ENCODE measurements at regions not wholly inside any gene's neighbourhood (a gene's known extent, or its start where the extent isn't known, plus 50 kb on each side); places are given as distances from the start of the nearest gene placed in this dataset.
"Not testable (repeated sequence)": the region's sequence is repeated elsewhere in the genome, so short reads cannot be mapped to it uniquely, and the experiment has no call there.

DNA sequence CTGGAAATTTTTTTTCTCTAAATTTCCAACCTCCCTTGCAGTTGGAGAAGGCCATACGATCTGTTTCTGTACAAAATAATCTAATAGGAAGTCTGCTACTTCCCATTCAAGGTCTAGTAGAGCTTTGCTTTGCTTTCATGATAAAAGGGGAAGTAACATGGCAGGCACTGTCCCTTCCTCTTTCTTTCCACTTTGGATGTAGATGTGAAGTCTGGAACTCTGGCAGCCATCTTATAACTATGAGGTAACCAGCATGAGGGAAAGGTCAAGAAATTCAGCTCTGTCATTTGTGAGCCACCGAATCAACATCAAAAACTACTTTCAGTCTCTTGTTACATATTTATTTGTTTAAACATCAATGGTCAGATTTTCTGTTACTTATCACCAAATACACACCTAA is 156.3 kb downstream of the MTHFS start:
- DNase-seq = no peak
- Histone ChIP-seq H3K36me3 (replicated peaks in 1 of 2) (no peaks in the 10 kb centered on the region), H3K9me3 (replicated peaks in 1 of 3) (no peaks in the 10 kb centered on the region), H3K27me3 (no peaks in the 10 kb centered on the region), H3K4me3 (no peak overlapping the region), H3K4me1 (replicated peaks in 1 of 2) (no peaks in the 10 kb centered on the region), H3K27ac (no peak overlapping the region)
- 71 to 85% (median 77%) methylated on average over 2 of the region's 2 CpGs for WGBS, 4 donors
- TF ChIP-seq CTCF (IDR thresholded peaks at IDR 0.05) (no peak), POLR2A (IDR thresholded peaks at IDR 0.05) (no peak)
- intact Hi-C loops (cut with DNase I) = no loop called here

- intact Hi-C loops (cut with DNase I) = no loop called here
- no peaks in the 10 kb centered on the region for H3K27me3 ChIP-seq
- no peaks in the 10 kb centered on the region for H3K36me3 ChIP-seq (replicated peaks in 1 of 2)
- H3K9me3 ChIP-seq (replicated peaks in 1 of 3) = no peaks in the 10 kb centered on the region
- WGBS, 4 donors = 90 to 91% (median 91%) methylated on average over 9 to 10 of the region's 10 CpGs
- no peak overlapping the region for H3K4me3 ChIP-seq
- H3K27ac ChIP-seq = no peak overlapping the region
- no peak for TF ChIP-seq CTCF (IDR thresholded peaks at IDR 0.05)
- TF ChIP-seq POLR2A (IDR thresholded peaks at IDR 0.05) = no peak
- H3K4me1 ChIP-seq (replicated peaks in 1 of 2) = no peaks in the 10 kb centered on the region
- no peak for DNase-seq
These were observed 153.8 kb downstream of the MTHFS start for GRCh38 chr15:79743032-79743431.

DNA sequence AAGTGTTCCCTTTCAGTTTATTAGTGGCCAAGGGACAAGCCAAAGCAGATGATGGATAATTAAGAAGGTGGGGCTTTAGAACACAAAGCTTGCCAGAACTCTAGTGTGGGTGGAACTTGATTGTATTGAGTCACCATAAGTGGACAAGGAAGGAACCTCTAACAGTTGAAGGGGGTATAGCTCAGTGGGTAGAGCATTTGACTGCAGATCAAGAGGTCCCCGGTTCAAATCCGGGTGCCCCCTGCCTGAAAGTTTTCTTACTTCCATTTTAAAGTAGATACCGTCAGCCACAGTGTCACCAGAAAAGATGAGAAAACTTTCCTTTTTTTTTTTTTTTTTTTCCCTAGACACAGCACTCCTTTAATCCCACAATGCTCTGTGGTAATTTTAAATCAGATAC is 152.3 kb downstream of the MTHFS start:
- intact Hi-C loops (cut with DNase I); H3K27ac ChIP-seq; DNase-seq; H3K27me3 ChIP-seq; H3K9me3 ChIP-seq (replicated peaks in 1 of 3); H3K36me3 ChIP-seq (replicated peaks in 1 of 2); H3K4me1 ChIP-seq (replicated peaks in 1 of 2); H3K4me3 ChIP-seq: not testable (repeated sequence)
- WGBS, 4 donors = 40 to 68% (median 56%) methylated on average over 3 of the region's 3 CpGs

GRCh38 chr15:79756365-79756764 is 140.4 kb downstream of the MTHFS start:
- WGBS, 4 donors = 75 to 90% (median 87%) methylated on average over 1 to 4 of the region's 4 CpGs
- H3K27ac ChIP-seq = no peak overlapping the region
- DNase-seq = no peak
- TF ChIP-seq CTCF (IDR thresholded peaks at IDR 0.05) = no peak
- TF ChIP-seq POLR2A (IDR thresholded peaks at IDR 0.05) = no peak
- no peaks in the 10 kb centered on the region for H3K9me3 ChIP-seq (replicated peaks in 1 of 3)
- no peaks in the 10 kb centered on the region for H3K36me3 ChIP-seq (replicated peaks in 1 of 2)
- no peaks in the 10 kb centered on the region for H3K4me1 ChIP-seq (replicated peaks in 1 of 2)
- intact Hi-C loops (cut with DNase I) = no loop called here
- no peaks in the 10 kb centered on the region for H3K27me3 ChIP-seq
- no peak overlapping the region for H3K4me3 ChIP-seq

GRCh38 chr15:79765081-79765480 is 131.7 kb downstream of the MTHFS start:
- H3K36me3 ChIP-seq (replicated peaks in 1 of 2) = no peaks in the 10 kb centered on the region
- TF ChIP-seq CTCF (IDR thresholded peaks at IDR 0.05) = no peak
- no peak for TF ChIP-seq POLR2A (IDR thresholded peaks at IDR 0.05)
- no peak overlapping the region for H3K4me3 ChIP-seq
- H3K27me3 ChIP-seq = no peaks in the 10 kb centered on the region
- no peaks in the 10 kb centered on the region for H3K9me3 ChIP-seq (replicated peaks in 1 of 3)
- intact Hi-C loops (cut with DNase I) = loop anchor here in 1 of 2 donors (10.0 kb wide), 1 partner anchor 620 kb away; no protein-coding TSS in a partner anchor
- DNase-seq = no peak
- no peaks in the 10 kb centered on the region for H3K4me1 ChIP-seq (replicated peaks in 1 of 2)
- WGBS, 4 donors = 68 to 77% (median 69%) methylated on average over 4 of the region's 4 CpGs
- H3K27ac ChIP-seq = no peak overlapping the region
